Motor neuron (in vitro differentiated cells): ENCODE measurements at regions not wholly inside any gene's neighbourhood (a gene's known extent, or its start where the extent isn't known, plus 50 kb on each side); places are given as distances from the start of the nearest gene placed in this dataset.

Source experiments
- ATAC-seq, 8 experiments: fragments of 200-7000 bp; cut with Tn5 transposase; replicated peaks in 6 of 8; 2 replicates each; pipeline ENCODE4 v1.8.0; 2021; ENCODE audit warnings: mild to moderate bottlenecking in 8 of 8, moderate library complexity in 8 of 8
- H3K27ac ChIP-seq, 2 donors: fragments of 250-450 bp; sonication (Bioruptor Pico); 2 replicates each; pipeline ENCODE4 v1.9.0; 2021; ENCODE audit warnings: antibody characterized with exemption in 2 of 2, mild to moderate bottlenecking in 2 of 2, moderate library complexity in 1 of 2
- H3K4me1 ChIP-seq, 2 donors: fragments of 250-450 bp; sonication (Bioruptor Pico); replicated peaks in 1 of 2; 2 replicates each; pipeline ENCODE4 v1.6.1; 2021; ENCODE audit warnings: antibody characterized with exemption in 2 of 2, mild to moderate bottlenecking in 2 of 2, moderate library complexity in 1 of 2
- H3K4me3 ChIP-seq, 5 donors: fragments of 250-450 bp; sonication (Bioruptor Pico); 2 replicates each; pipeline ENCODE4 v1.9.0; 2021; ENCODE audit warnings: antibody characterized with exemption in 5 of 5, mild to moderate bottlenecking in 5 of 5, moderate library complexity in 4 of 5
- WGBS, 10 experiments: fragments of 450-650 bp; shearing (Covaris generic); methylation state at CpG; one replicate each; pipeline ENCODE4 v1.0.0; 2022; 5-methylcytosine and 5-hydroxymethylcytosine counted together
- in situ Hi-C, 9 experiments: fragments of 400-800 bp; cut with MboI; loops; one replicate each; pipeline ENCODE4 v1.15.0; 2021; ENCODE audit warnings: low sequenced_read_pairs in 9 of 9, low pct_unique_long_range_greater_than_20kb in 2 of 9; ENCODE audit not compliant: unreplicated experiment in 9 of 9

DNA sequence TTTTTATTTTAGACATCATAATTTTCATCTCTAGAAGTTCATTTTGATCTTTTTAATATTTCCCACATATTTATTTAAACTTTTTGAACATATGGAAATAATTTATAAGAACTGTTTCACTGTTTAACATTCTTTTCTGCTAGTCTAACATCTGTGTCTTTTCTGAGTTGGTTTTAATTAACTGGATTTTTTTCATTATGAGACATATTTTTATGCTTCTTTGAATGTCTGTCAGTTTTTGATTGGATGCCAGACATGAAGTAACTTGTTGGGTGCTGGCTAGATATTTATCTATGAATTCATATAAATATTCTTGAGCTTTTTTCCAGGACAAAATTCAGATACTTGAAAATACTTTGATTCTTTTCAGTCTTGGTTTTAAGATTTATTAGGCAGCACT lies 317.8 kb upstream of the NCAM1 start:
- H3K27ac ChIP-seq = no peak overlapping the region
- H3K4me1 ChIP-seq = peaks cover 0 to 6% of the 10 kb centered on the region in 2 donors
- no peak overlapping the region for H3K4me3 ChIP-seq
- ATAC-seq = no peak
- in situ Hi-C loops = no loop called here

GRCh38 chr11:112644410-112645131 lies 316.6 kb upstream of the NCAM1 start:
- no peak overlapping the region for H3K4me3 ChIP-seq
- peaks cover 0 to 7% of the 10 kb centered on the region in 2 donors for H3K4me1 ChIP-seq
- no peak for ATAC-seq
- WGBS, 10 experiments = 17 to 92% (median 76%) methylated on average over 2 to 5 of the region's 5 CpGs; no CpG with 5 or more reads in 1 of the 10 experiments
- in situ Hi-C loops = no loop called here
- H3K27ac ChIP-seq = no peak overlapping the region

GRCh38 chr11:112649856-112650255 lies 311.4 kb upstream of the NCAM1 start:
- whole genome bisulfite sequencing, 10 experiments = 29 to 100% (median 95%) methylated on average over 1 to 4 of the region's 6 CpGs; no CpG with 5 or more reads in 6 of the 10 experiments
- ATAC-seq = no peak

DNA sequence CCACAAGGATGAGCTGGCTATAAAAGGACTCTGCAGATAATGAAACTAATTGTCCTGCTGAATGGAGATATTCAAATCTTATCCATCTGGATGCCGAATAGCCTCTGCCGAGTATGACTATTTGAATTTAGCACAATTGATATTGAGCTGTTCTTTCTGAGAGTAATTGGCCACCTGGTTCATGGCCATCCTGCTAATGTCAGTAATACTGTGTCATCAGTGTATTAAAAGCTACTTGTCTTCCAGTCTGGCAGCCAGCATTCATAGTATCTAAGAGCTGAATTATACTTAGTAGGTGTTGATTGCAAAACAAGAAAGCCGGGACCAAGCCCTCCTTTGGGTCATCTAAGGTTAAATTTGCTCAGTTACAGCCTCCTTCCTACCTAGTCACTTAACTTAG lies 310.7 kb upstream of the NCAM1 start:
- in situ Hi-C loops = no loop called here
- Histone ChIP-seq H3K4me1 (peaks cover 30 to 33% of the 10 kb centered on the region in 2 donors), H3K4me3 (no peak overlapping the region), H3K27ac (no peak overlapping the region)
- peak in 4 of 8 experiments; percentile 44 to 67 (median 54) for ATAC-seq
- WGBS, 10 experiments = 10 to 100% (median 63%) methylated on average over 1 to 3 of the region's 3 CpGs; no CpG with 5 or more reads in 2 of the 10 experiments

More at GRCh38 chr11:112649856-112650255, 311.4 kb upstream of the NCAM1 start:
- in situ Hi-C loops = no loop called here
- H3K4me1 ChIP-seq = peaks cover 25 to 33% of the 10 kb centered on the region in 2 donors
- H3K4me3 ChIP-seq = no peak overlapping the region
- no peak overlapping the region for H3K27ac ChIP-seq

DNA sequence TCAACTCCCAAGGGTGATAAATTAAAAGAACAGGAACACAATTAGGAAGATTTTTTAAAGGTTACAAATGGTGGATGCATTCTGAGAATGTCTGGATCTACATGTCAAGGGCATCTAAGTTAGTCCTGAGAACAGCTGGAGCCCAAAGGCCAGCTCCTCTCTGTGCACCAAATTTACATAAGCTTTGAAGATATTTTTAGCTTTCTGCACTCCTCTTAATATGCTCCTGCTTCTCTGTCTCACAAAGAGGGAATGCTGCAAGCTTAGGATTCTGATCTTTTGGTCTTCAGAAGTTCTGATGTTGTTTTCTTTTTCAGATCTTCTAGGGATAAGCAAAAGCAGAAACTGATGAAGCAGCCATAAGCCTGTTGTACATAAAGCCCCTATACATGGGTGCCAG lies 309.8 kb upstream of the NCAM1 start:
- Histone ChIP-seq H3K4me3 (no peak overlapping the region), H3K27ac (no peak overlapping the region), H3K4me1 (peaks cover 33% of the 10 kb centered on the region in 2 donors)
- in situ Hi-C loops = no loop called here
- ATAC-seq = peak in 6 of 8 experiments; percentile 26 to 72 (median 58)

GRCh38 chr11:112652786-112653390 lies 308.3 kb upstream of the NCAM1 start:
- peaks cover 29 to 33% of the 10 kb centered on the region in 2 donors for H3K4me1 ChIP-seq
- no peak overlapping the region for H3K4me3 ChIP-seq
- in situ Hi-C loops = no loop called here
- H3K27ac ChIP-seq = no peak overlapping the region
- WGBS, 10 experiments = 80 to 100% (median 87%) methylated on average over 1 to 3 of the region's 3 CpGs; no CpG with 5 or more reads in 3 of the 10 experiments
- peak in 6 of 8 experiments; percentile 21 to 60 (median 40) for ATAC-seq

- peaks cover 21 to 37% of the 10 kb centered on the region in 2 donors for H3K4me1 ChIP-seq
- in situ Hi-C loops = no loop called here
- H3K27ac ChIP-seq = no peak overlapping the region
- no peak for ATAC-seq
- 12 to 73% (median 45%) methylated on average over 2 of the region's 2 CpGs; no CpG with 5 or more reads in 4 of the 10 experiments for WGBS, 10 experiments
- H3K4me3 ChIP-seq = no peak overlapping the region
Measured at GRCh38 chr11:112655371-112655770, 305.8 kb upstream of the NCAM1 start.

DNA sequence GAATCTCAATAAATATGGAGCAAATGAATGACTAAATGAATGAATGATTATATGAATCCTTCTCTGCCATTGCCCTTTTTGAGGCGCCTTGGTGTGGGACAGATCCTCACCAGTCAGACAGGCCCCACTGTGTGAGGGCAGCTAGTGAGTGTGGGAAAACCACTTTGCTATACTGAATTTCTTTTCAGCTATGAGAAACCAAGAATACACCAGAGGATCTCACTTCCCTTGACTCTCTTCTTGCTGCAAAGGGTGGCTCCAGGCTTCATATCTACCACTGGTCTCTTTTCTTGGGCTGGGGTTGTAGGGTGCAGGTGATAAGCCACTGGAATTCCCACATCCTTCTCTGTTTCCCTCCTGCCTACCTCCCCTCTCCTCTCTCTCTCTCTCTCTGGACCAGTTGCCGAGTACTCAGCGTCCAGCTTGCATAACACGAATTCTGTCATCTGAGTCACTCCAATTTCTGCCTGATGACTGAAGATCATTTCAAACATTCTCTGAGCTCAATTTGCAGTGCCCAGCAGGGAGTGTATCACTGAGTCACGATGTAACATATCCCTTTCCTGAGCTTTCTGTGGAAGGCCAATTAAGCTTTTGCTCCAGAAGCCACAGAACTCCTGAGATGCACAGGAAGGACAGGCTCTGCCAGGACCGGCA lies 304.3 kb upstream of the NCAM1 start:
- no peak overlapping the region for H3K27ac ChIP-seq
- in situ Hi-C loops = no loop called here
- ATAC-seq = peak in 5 of 8 experiments; percentile 34 to 93 (median 55)
- 7 to 92% (median 51%) methylated on average over 1 to 5 of the region's 6 CpGs; no CpG with 5 or more reads in 3 of the 10 experiments for WGBS, 10 experiments
- H3K4me3 ChIP-seq = no peak overlapping the region
- H3K4me1 ChIP-seq = peaks cover 6 to 21% of the 10 kb centered on the region in 2 donors

DNA sequence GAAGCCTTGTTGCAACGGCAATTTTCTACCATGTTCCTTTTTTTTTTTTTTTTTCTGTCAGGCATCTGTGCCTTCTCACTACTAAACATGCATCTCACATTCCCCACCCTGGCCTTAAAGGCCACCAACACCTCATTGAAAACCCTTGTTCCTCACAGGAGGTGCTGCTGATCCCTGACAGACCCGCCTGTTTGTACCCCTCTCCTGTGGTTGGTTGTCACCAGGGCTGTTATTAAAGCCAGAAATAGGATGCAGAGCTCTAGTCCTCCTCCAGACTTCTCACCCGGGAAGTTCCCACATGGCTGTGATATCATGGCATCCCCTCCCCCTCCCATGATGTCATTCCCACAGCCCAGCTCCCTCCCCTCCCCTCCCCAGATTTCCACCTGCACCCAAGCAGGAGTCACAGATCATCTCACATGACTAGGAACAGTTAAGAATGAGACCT lies 302.8 kb upstream of the NCAM1 start:
- Histone ChIP-seq H3K4me1 (peaks cover 4 to 15% of the 10 kb centered on the region in 2 donors), H3K27ac (peak overlapping the region in 1 of 2 donors; percentile 9), H3K4me3 (no peak overlapping the region)
- WGBS, 10 experiments = 33 to 100% (median 81%) methylated on average over 1 to 2 of the region's 3 CpGs; no CpG with 5 or more reads in 2 of the 10 experiments
- peak in 5 of 8 experiments; percentile 84 to 92 (median 90) for ATAC-seq
- in situ Hi-C loops = no loop called here

DNA sequence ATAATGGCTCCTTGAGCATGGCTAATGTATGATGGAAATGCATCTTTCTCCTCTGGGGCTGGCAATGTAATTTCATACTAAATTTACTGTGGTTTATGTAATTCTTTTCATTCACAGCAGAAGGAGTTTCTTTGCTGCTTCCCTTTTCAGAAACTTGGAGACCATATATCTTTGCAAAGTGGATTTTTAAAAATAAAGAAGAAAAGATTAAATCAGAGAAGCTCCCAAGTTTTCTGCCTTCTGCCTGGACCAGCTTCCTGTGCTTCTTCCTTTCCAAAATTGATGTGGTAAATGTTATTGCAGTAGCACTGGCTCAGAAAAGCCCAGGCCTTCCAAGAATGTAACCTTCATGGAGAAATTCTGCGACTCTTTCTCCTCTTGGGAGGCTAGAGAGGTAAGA lies 300.1 kb upstream of the NCAM1 start:
- H3K4me1 ChIP-seq = peaks cover 4 to 8% of the 10 kb centered on the region in 2 donors
- WGBS, 10 experiments = 60 to 100% (median 80%) methylated on average over 1 of the region's 1 CpG; no CpG with 5 or more reads in 3 of the 10 experiments
- H3K27ac ChIP-seq = no peak overlapping the region
- no peak for ATAC-seq
- no peak overlapping the region for H3K4me3 ChIP-seq
- in situ Hi-C loops = no loop called here

DNA sequence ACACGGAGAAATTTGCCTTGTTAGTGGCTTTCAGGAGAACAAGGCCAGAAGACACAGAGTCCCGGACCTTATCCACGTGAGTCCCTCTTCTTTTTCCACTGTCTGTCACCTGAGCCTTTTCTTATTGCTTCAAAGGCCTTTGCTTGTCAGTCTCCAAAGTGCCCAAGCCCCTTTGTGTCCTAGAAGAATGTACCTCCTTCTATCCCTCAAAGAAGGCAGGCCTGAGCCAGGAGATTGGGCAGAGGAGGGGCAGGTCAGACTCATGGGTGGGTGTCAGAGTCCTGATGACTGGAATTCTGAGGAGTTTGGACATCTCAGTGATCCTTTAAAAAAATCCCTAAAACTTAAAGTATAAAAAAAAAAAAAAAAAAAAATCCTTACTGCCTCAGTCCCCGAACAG lies 299.6 kb upstream of the NCAM1 start:
- in situ Hi-C loops = no loop called here
- Histone ChIP-seq H3K27ac (no peak overlapping the region), H3K4me3 (no peak overlapping the region), H3K4me1 (peaks cover 4 to 8% of the 10 kb centered on the region in 2 donors)
- ATAC-seq = no peak
- 61 to 96% (median 80%) methylated on average over 1 to 4 of the region's 4 CpGs; no CpG with 5 or more reads in 3 of the 10 experiments for WGBS, 10 experiments

- no peak overlapping the region for H3K4me3 ChIP-seq
- H3K4me1 ChIP-seq = peaks cover 4 to 8% of the 10 kb centered on the region in 2 donors
- H3K27ac ChIP-seq = no peak overlapping the region
- 25 to 100% (median 100%) methylated on average over 1 to 2 of the region's 2 CpGs; no CpG with 5 or more reads in 5 of the 10 experiments for WGBS, 10 experiments
- ATAC-seq = no peak
- in situ Hi-C loops = no loop called here
Measured at GRCh38 chr11:112662554-112662953, 298.7 kb upstream of the NCAM1 start.
